Epithelial cell of esophagus (primary cell): ENCODE measurements at regions not wholly inside any gene's neighbourhood (a gene's known extent, or its start where the extent isn't known, plus 50 kb on each side); places are given as distances from the start of the nearest gene placed in this dataset.
"Not testable (repeated sequence)": the region's sequence is repeated elsewhere in the genome, so short reads cannot be mapped to it uniquely, and the experiment has no call there.

Experiments used
- DNase-seq: peaks from one replicate; pipeline ENCODE4 v3.0.0; 2010; ENCODE audit warnings: low read depth
- H3K4me3 ChIP-seq: 2 replicates; pipeline ENCODE4 v1.5.1; 2011; ENCODE audit warnings: mild to moderate bottlenecking, low read length, control low read depth
- TF ChIP-seq, protein P1 (sequence below): IDR thresholded peaks from 2 replicates; pipeline ENCODE4 v1.5.1; 2011; ENCODE audit warnings: low read depth, mild to moderate bottlenecking, low read length, control low read depth, inconsistent platforms; ENCODE audit not compliant: insufficient read depth; ENCODE audit errors: missing control alignments

DNA sequence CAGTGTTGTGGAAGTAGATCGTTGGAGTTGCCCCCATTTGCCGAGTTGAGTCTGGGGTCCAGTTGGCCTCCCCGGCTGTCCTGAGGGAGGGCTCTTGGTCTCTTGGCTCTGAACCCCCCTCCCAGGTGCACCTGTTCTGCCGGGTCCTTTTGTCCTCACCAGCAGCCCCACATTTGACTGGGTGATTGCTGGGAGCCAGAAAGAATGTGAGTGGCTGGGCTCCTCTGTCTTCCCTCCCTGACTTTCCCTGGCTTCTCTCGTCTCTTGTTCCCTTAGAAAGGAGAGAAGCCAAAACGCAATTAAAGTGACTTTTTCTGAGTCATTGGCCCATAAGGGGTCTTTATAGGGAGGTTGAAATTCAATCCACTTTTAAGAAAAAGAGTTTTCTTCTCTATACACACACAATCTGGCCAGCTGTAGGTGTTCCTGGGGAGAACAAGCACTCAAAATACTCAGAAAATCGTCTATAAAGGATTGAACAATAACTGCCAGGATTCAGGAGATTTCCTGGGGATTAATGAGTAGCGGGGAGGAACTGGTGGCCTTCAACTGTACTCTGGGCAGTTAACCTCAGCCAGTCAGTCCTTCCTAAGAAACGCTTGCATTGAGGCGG lies 131.0 kb downstream of the TMEM182 start:
- no peak for DNase-seq
- H3K4me3 ChIP-seq = no peak overlapping the region
- TF ChIP-seq, protein P1, sequence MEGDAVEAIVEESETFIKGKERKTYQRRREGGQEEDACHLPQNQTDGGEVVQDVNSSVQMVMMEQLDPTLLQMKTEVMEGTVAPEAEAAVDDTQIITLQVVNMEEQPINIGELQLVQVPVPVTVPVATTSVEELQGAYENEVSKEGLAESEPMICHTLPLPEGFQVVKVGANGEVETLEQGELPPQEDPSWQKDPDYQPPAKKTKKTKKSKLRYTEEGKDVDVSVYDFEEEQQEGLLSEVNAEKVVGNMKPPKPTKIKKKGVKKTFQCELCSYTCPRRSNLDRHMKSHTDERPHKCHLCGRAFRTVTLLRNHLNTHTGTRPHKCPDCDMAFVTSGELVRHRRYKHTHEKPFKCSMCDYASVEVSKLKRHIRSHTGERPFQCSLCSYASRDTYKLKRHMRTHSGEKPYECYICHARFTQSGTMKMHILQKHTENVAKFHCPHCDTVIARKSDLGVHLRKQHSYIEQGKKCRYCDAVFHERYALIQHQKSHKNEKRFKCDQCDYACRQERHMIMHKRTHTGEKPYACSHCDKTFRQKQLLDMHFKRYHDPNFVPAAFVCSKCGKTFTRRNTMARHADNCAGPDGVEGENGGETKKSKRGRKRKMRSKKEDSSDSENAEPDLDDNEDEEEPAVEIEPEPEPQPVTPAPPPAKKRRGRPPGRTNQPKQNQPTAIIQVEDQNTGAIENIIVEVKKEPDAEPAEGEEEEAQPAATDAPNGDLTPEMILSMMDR = no peak

DNA sequence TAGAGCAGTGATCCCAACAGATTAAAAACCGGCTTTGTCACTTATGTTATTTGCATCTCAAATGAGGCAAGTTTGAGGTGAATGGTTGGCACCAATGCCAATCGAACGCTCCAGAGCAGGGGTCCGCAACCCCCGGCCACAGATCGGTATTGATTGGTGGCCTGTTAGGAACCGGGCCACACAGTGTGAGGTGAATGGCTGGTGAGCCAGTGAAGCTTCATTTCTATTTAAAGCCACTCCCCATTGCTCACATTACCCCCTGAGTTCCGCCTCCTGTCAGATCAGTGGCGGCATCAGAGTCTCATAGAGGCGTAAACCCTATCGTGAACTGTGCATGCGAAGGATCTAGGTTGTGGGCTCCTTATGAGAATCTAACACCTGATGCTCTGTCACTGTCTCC lies 132.0 kb downstream of the TMEM182 start:
- TF ChIP-seq, protein P1 = no peak
- H3K4me3 ChIP-seq = no peak overlapping the region
- DNase-seq = no peak

DNA sequence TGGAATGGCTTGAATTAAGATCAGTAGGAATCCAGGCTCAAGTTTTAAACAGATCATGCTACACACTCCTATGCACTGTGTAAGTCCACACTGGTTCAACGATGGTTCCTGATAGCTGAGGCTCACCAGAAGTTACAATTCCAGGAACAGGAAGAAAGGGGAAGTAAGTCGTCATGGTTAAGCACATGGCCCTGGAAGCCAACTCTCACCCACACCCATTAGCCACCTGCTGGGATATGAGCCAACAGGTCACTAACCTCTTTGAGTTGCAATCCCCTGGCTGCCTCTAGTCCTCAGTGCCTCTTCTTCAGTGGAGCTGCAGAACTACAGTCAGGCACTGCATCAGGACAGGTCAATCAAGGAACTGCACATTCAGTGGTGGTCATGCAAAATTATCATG lies 133.5 kb downstream of the TMEM182 start:
- DNase-seq = no peak
- TF ChIP-seq, protein P1 = no peak
- no peak overlapping the region for H3K4me3 ChIP-seq

DNA sequence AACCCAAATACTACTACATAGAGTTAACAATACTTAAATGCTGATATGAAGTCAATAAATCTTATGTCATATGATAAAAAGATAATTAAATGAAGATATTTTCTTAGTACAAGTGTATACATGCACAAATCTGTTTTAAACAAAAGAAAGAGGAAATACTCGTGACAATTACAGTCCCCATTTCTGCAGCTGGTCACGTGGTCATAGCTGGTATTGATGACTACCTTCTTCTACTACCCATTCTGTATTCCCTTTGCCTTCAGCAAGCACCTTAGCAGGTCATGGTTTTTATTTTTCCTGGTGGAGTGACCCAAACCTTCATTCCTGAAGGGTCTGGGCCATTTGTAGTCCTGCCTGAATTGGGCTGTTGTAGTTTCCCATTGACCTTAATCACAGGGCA lies 147.4 kb downstream of the TMEM182 start:
- DNase-seq, H3K4me3 ChIP-seq: not testable (repeated sequence)

DNA sequence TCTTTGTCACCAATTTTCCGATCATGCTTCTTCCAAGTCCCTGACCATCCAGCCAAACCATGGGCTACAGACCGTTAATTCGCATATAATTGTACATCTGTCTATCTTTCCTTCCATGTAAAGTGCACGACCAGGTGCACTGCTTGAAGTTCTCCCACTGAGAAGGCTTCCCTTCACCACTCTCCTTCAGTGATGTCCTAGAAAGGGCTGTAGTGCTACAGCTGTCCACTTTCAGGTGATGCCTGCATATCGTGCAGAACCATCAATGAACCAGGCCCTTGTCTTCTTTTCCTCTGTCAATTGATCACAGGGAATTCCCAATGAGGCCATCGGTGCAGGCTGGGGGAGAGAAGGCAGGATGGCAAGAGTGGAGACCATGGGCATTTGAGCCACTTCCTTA lies 148.9 kb downstream of the TMEM182 start:
- DNase-seq = no peak
- H3K4me3 ChIP-seq = no peak overlapping the region
- TF ChIP-seq, protein P1 = no peak

DNA sequence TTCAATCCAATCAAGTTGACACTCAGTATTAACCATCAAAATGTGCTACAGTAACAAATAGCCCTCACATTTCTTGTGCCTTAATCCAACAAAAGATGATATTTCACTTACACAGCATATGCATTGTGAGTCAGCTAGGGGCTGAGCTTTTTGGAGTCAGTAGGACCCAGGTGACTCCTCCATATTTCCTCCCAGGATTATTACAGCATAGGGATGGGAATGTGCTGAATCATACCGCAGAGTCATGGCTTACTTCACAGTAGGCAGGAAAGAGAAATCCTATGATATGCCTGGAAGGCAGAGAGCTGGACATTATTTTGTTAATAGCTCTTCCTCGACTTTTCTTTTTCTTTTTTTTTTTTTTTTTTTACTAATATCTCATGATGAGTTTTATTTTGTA lies 153.3 kb downstream of the TMEM182 start:
- TF ChIP-seq, protein P1 = no peak
- no peak overlapping the region for H3K4me3 ChIP-seq
- peak; percentile 96 for DNase-seq

DNA sequence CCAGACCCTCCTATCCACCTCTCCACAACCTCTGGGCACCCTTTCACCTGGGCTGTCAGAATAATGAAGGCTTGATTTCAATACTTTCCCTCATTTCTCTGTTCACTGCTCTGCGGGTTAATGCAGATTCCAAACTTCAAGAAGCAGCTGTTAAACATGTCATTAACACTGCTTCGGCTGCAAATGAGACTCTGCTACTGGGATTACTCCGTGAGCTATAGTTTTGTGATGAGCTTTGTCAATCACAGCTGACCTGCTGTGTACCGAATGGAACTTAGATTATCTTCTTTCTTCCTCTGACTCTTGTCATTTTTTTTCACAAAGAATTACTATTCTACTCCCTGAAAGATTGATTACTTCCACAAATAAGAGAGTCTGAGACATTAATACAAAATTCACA lies 160.5 kb downstream of the TMEM182 start:
- no peak overlapping the region for H3K4me3 ChIP-seq
- TF ChIP-seq, protein P1 = no peak
- no peak for DNase-seq
